ENCODE measurements at regions not wholly inside any gene's neighbourhood (a gene's known extent, or its start where the extent isn't known, plus 50 kb on each side); places are given as distances from the start of the nearest gene placed in this dataset.

GRCh38 chrX:78603908-78604307 is 55.2 kb downstream of the RTL3 start:
- intact Hi-C loops (cut with micrococcal nuclease): no loop called here

DNA sequence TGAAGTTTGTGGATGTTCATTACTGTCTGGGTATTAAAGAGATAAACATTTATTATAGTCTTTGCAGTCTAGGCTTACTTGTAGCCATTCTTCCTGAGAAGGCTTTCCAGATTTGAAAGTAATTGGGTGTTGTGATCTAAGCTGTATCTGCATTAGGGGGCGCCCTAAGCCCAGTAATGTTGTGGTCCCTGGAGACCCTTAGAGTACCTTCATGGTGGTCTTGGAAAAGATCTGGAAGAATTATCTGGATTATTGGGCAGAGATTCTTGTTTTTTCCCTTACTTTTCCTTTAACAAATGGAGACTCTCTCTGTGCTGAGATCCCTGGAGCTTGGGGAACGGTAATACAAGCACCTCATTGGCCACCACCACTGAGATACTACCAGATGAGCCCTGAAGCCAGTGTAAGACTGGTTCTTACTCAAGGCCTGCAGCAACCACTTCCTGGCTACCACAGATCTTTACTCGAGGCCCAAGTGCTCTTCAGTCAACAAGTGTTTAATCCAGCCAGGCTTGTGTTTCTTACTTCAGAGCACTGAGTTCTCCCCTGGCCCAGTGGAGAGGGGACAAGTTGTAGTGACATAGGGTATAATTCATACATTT is 63.1 kb downstream of the RTL3 start:
- intact Hi-C loops (cut with micrococcal nuclease): no loop called here

GRCh38 chrX:78593701-78594100 is 65.4 kb downstream of the RTL3 start:
- intact Hi-C loops (cut with micrococcal nuclease): no loop called here

GRCh38 chrX:78592030-78592429 is 67.1 kb downstream of the RTL3 start:
- intact Hi-C loops (cut with micrococcal nuclease): no loop called here

DNA sequence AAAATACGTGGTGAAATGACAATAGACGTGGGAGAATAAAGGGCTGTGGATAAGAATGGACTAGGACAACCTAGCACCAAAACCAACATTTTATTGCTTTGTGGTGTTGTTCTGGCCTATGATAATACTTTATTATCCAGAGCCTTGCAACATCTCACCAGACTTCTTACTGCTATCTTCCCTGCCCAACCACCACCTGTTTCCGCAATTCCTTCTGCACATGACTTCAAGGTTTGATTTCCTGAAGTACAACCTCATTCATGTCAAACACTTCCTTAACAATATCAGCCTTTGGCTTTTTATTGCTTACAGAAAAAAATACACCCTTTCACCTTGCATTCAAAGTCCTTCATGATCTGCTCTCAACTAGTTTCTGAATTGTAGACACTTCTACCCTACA is 84.8 kb downstream of the RTL3 start:
- intact Hi-C loops (cut with micrococcal nuclease): no loop called here

DNA sequence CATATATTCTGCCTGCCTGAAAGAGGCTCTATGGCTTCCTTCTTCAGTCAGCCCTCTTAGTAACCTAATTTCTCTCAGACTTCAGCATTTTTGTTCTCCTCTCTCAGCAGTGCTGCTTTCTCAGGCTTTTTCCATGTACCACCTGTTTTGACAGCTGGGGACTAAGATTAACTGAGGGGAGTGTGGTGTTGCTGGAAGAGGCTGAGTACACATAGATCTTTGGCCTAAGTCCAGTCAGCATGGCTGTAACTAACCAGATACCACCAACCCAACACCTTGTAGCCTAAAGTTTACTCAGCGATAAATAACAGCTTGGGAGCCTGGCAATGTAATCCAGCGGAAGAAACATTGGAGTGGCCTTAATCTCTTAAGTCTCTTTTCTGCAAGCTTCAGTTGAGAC is 85.5 kb downstream of the RTL3 start:
- intact Hi-C loops (cut with micrococcal nuclease): no loop called here

DNA sequence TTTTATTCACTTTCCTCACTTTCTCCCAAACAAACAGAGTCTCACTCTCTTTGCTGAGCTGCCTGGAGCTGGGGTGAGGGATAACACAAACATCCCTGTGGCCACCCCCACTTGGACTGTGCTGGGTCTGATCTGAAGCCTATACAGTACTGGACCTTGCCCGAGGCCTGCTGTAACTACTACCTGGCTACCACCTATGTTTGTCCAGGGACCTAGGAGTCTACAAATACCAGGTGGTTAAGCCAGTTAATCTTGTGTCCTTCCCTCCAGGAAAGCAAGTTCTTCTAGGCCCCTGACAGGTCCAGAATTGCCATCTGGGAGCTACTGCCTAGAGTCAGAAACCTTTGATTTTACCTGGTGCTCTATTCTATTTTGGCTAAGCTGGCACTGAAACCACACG is 87.3 kb downstream of the RTL3 start:
- intact Hi-C loops (cut with micrococcal nuclease): no loop called here

- intact Hi-C loops (cut with micrococcal nuclease): loop anchor here (1.0 to 10.0 kb wide), 11 partner anchors 152 to 895 kb away; partner anchors contain the start of genes GPR174 and P2RY10
Measured at GRCh38 chrX:78555401-78555980, 103.6 kb downstream of the RTL3 start.

DNA sequence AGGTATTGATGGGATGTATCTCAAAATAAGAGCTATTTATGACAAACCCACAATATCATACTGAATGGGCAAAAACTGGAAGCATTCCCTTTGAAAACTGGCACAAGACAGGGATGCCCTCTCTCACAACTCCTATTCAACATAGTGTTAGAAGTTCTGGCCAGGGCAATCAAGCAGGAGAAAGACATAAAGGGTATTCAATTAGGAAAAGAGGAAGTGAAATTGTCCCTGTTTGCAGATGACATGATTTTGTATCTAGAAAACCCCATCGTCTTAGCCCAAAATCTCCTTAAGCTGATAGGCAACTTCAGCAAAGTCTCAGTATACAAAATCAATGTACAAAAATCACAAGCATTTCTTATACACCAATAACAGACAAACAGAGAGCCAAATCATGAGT is 106.5 kb downstream of the RTL3 start:
- intact Hi-C loops (cut with micrococcal nuclease): loop anchor here (10.0 kb wide), 1 partner anchor 592 kb away; the partner anchor contains the start of gene GPR174

- intact Hi-C loops (cut with micrococcal nuclease): no loop called here
Measured at GRCh38 chrX:78548012-78548411, 111.1 kb downstream of the RTL3 start.

DNA sequence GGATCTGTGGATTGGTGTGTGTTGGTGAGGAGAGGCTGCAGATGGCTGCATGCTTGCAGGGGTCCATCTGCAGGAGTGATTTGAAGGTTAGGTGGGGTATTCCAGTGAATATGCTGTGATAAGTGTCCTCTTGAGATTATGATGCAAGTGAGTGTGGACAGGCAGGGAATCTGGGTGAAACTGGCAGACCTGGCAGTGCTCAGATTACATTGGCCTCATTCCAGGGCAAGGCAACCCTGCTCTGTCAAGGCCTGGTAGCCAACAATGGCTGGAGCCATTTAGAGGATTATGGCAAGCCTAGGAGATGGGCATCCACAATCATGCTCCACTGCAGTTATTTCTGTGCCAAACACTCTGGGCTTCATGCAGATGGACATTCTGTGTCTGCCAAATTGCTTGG is 113.9 kb downstream of the RTL3 start:
- intact Hi-C loops (cut with micrococcal nuclease): no loop called here

GRCh38 chrX:78543281-78543680 is 115.8 kb downstream of the RTL3 start:
- intact Hi-C loops (cut with micrococcal nuclease): no loop called here

- intact Hi-C loops (cut with micrococcal nuclease): no loop called here
Measured at GRCh38 chrX:78540171-78540570, 119.0 kb downstream of the RTL3 start.

DNA sequence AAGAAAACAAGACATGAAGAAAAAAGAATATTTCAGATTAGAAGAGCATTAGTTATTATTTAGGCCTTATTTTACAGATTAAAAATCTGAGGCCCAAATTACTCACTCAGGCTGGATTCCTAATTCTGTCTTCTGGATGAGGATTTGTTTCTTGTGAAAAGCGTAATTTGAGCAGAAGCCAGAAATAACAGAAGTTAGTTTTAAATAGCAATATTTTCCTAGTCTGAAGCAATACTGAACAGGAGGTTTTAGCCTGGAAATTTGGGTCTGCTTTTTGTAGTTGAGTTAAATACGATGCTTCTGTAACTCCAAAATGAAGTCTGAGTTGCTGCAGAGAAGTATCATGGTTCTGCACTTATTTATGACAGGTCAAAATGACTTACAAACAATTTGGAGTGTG is 124.9 kb downstream of the RTL3 start:
- intact Hi-C loops (cut with micrococcal nuclease): no loop called here

DNA sequence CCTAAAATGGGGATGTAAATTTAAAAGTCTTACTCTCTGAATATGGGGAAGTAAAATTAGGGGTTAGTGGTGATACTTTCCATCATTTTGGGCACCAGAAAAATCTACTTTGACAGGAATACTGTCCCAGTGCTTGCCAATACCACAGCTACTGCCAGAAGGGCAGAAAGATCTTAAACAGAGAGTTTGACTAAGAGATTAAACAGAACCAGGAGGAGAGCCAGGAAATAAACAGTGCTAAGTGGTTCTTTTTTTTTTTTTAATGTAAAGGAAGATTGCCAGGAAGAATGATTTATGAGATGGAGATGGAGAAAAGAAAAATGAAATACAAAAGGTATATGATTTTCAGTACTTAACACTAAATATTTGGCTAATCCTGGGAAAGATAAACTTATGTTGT is 126.8 kb downstream of the RTL3 start:
- intact Hi-C loops (cut with micrococcal nuclease): no loop called here

DNA sequence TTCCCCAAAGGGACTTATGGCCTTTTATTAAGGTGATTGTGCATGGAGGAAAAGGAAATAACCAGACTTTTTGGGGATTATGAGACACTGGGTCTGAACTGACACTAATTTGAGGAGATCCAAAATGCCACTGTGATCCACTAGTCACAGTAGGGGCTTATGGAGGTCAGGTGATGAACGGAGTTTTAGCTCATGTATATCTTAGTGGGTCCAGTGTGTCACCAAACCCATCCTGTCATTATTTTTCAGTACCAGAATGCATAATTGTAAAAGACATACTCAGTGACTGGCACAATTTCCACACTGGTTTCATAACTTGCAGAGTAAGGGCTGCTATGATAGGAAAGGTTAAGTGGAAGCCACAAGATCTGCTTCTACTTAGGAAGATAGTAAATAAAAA is 131.3 kb downstream of the RTL3 start:
- intact Hi-C loops (cut with micrococcal nuclease): loop anchor here (1.0 kb wide), 1 partner anchor 10 kb away; no protein-coding TSS in a partner anchor

DNA sequence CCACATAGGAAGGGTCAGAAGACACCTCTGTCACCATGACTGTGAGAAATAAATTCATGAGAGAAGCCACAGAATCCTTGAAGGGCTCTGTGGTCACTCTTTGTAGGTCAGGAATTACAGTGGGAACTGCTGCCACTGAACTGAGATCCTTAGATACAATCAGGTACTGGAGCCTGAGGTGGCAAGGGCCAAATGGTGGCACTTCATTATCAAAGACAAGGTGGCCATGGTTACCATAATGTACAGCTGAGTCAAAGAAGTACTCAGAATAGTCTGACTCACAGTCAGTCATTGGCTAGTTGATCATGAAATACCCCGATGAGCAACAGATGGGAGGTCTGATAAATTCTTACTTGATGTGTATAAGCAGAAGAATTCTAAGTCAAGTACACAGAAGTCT is 131.9 kb downstream of the RTL3 start:
- intact Hi-C loops (cut with micrococcal nuclease): no loop called here

GRCh38 chrX:78522601-78523000 is 136.5 kb downstream of the RTL3 start:
- intact Hi-C loops (cut with micrococcal nuclease): no loop called here

DNA sequence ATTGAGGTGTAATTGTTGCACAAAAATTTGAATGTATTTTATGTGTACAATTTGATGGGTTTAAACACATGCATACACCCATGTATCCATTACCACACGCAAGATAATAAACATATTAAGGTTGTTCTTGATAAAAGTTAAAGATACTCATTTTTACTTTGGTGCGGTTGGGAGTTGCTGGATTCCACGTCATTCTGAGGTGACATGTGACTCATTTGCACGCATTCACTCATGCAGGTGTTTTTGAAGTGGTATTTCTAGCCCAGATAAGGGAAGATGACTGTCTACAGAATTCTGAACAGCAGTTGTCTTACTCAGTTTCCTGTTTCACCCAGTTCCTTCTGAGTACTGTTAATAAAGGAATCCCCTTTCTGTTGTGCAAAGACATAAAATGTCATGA is 142.0 kb downstream of the RTL3 start:
- intact Hi-C loops (cut with micrococcal nuclease): loop anchor here (1.0 to 10.0 kb wide), 10 partner anchors 135 to 850 kb away; partner anchors contain the start of genes ATP7A, COX7B, ITM2A and MAGT1

DNA sequence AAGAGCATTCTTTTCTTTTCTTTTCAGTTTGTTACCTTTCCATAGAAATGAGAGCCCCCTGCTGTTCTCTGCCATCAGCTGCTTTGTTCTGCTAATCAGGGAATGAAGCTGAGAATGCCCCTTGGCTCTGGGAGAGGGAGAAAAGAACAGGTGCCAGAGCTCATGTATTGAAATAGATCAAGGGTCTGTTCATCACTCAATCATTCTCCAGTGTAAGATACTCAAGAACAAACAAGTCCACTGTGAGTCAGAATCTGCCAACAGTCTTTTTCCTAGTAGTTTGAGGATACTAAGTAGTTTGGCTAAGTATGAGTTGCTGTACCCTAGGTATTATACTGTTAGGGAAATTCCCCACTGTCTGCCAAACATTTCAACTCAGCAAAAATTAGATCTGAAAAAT is 144.3 kb downstream of the RTL3 start:
- intact Hi-C loops (cut with micrococcal nuclease): loop anchor here (1.0 to 10.0 kb wide), 7 partner anchors 137 to 629 kb away; partner anchors contain the start of genes ATP7A, COX7B, GPR174 and MAGT1

- intact Hi-C loops (cut with micrococcal nuclease): loop anchor here (10.0 kb wide), 1 partner anchor 619 kb away; the partner anchor contains the start of genes COX7B and MAGT1
Measured at GRCh38 chrX:78513971-78514738, 145.0 kb downstream of the RTL3 start.

DNA sequence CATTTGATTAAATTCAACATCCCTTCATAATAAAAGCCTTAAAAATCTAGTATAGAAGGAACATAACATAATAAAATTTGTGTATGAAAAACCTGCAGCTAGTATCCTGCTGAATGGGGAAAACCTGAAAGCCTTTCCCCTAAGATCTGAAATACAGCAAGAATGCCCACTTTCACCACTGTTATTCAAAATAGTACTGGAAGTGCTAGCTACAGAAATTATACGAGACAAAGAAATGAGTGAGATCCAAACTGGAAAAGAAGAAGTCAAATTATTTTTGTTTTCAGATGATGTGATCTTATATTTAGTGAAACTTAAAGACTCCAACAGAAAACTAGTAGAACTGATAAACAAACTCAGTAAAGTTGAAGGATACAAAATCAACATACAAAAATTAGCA is 152.9 kb downstream of the RTL3 start:
- intact Hi-C loops (cut with micrococcal nuclease): no loop called here

Measured in T-helper 1 cell treated with Interleukin-12 subunit alpha and Interleukin-12 subunit beta and Interleukin-4 antibody, amounts not matched to agents 30 ng/mL and 1 ng/mL, for 36 hours (primary cell).